H54 (cell line): ENCODE measurements at regions not wholly inside any gene's neighbourhood (a gene's known extent, or its start where the extent isn't known, plus 50 kb on each side); places are given as distances from the start of the nearest gene placed in this dataset.
A peak's percentile ranks its signal among the peaks of the same experiment; 100 is the strongest.

Source experiments
- DNase-seq: peaks from one replicate; pipeline ENCODE4 v3.0.0; 2011; ENCODE audit warnings: low spot score, mixed read lengths; ENCODE audit not compliant: insufficient read length
- FAIRE-seq: peaks from 3 replicates; lab custom pipeline; 2011; peaks lifted over from hg19 to GRCh38; lab: Jason Lieb, UNC
- POLR2A ChIP-seq: IDR thresholded peaks from 2 replicates; pipeline ENCODE4 v1.6.1; 2011; ENCODE audit warnings: low read depth, mild to moderate bottlenecking, low read length

- no peak for DNase-seq
- TF ChIP-seq POLR2A = no peak
- FAIRE-seq = no peak
Observed at GRCh38 chr11:8740129-8740528, 57.5 kb downstream of the RPL27A start.

GRCh38 chr11:8744423-8744822, 61.8 kb downstream of the RPL27A start:
- FAIRE-seq (no peak), DNase-seq (no peak)
- no peak for TF ChIP-seq POLR2A

- DNase-seq (no peak), FAIRE-seq (no peak)
- TF ChIP-seq POLR2A = no peak
Observed at GRCh38 chr11:8745431-8746253, 63.0 kb downstream of the RPL27A start.

- FAIRE-seq (no peak), DNase-seq (no peak)
- TF ChIP-seq POLR2A = no peak
Observed at GRCh38 chr11:8746331-8746974, 63.9 kb downstream of the RPL27A start.

- FAIRE-seq (no peak), DNase-seq (no peak)
- TF ChIP-seq POLR2A = no peak
Observed at GRCh38 chr11:8747173-8747572, 64.6 kb downstream of the RPL27A start.

GRCh38 chr11:8748317-8748716, 65.7 kb downstream of the RPL27A start:
- TF ChIP-seq POLR2A = no peak
- DNase-seq = no peak
- no peak for FAIRE-seq

- FAIRE-seq = no peak
- no peak for TF ChIP-seq POLR2A
- no peak for DNase-seq
Observed at GRCh38 chr11:8749202-8749601, 66.6 kb downstream of the RPL27A start.

- TF ChIP-seq POLR2A = no peak
- FAIRE-seq (no peak), DNase-seq (no peak)
Observed at GRCh38 chr11:8754241-8754640, 71.6 kb downstream of the RPL27A start.

GRCh38 chr11:8756201-8756600, 73.6 kb downstream of the RPL27A start:
- TF ChIP-seq POLR2A = no peak
- DNase-seq (no peak), FAIRE-seq (no peak)

- peak; percentile 38 for FAIRE-seq
- TF ChIP-seq POLR2A = no peak
- DNase-seq = no peak
Observed at GRCh38 chr11:8757047-8757446, 74.5 kb downstream of the RPL27A start.

GRCh38 chr11:8757533-8757932, 74.9 kb downstream of the RPL27A start:
- no peak for TF ChIP-seq POLR2A
- no peak for DNase-seq
- no peak for FAIRE-seq

- FAIRE-seq (no peak), DNase-seq (no peak)
- no peak for TF ChIP-seq POLR2A
Observed at GRCh38 chr11:8758619-8759169, 76.1 kb downstream of the RPL27A start.

GRCh38 chr11:8759634-8760033, 77.0 kb downstream of the RPL27A start:
- no peak for TF ChIP-seq POLR2A
- FAIRE-seq (no peak), DNase-seq (no peak)

- FAIRE-seq = no peak
- no peak for DNase-seq
- TF ChIP-seq POLR2A = no peak
Observed at GRCh38 chr11:8760896-8761295, 78.3 kb downstream of the RPL27A start.
